Fibroblast of mammary gland (primary cell): ENCODE measurements at regions not wholly inside any gene's neighbourhood (a gene's known extent, or its start where the extent isn't known, plus 50 kb on each side); places are given as distances from the start of the nearest gene placed in this dataset.
"Not testable (repeated sequence)": the region's sequence is repeated elsewhere in the genome, so short reads cannot be mapped to it uniquely, and the experiment has no call there.

Experiments
- DNase-seq: peaks from one replicate; pipeline ENCODE4 v3.0.0-alpha.2; 2010; ENCODE audit warnings: low read depth
- H3K4me3 ChIP-seq: 2 replicates; pipeline ENCODE4 v1.5.1; 2011; ENCODE audit warnings: low read depth, mild to moderate bottlenecking, low read length, moderate library complexity; ENCODE audit not compliant: control insufficient read depth
- CTCF ChIP-seq: conservative IDR thresholded peaks from 2 replicates; pipeline ENCODE4 v1.5.1; 2011; ENCODE audit warnings: low read depth, low read length, inconsistent platforms; ENCODE audit not compliant: control insufficient read depth, insufficient read depth

GRCh38 chr1:65538086-65538485, 117.6 kb downstream of the LEPR start:
- no peak overlapping the region for H3K4me3 ChIP-seq
- DNase-seq = no peak
- no peak for TF ChIP-seq CTCF

GRCh38 chr1:65538664-65539063, 118.2 kb downstream of the LEPR start:
- H3K4me3 ChIP-seq = no peak overlapping the region
- no peak for DNase-seq
- no peak for TF ChIP-seq CTCF

GRCh38 chr1:65539266-65540131, 119.0 kb downstream of the LEPR start:
- no peak for TF ChIP-seq CTCF
- DNase-seq = no peak
- no peak overlapping the region for H3K4me3 ChIP-seq

- no peak for TF ChIP-seq CTCF
- no peak overlapping the region for H3K4me3 ChIP-seq
Observed at GRCh38 chr1:65541161-65541560, 120.7 kb downstream of the LEPR start.

GRCh38 chr1:65541865-65542264, 121.4 kb downstream of the LEPR start:
- no peak overlapping the region for H3K4me3 ChIP-seq
- TF ChIP-seq CTCF = no peak
- no peak for DNase-seq

More at GRCh38 chr1:65541161-65541560, 120.7 kb downstream of the LEPR start:
- DNase-seq = no peak

GRCh38 chr1:65542592-65542991, 122.1 kb downstream of the LEPR start:
- not testable (repeated sequence) for DNase-seq, H3K4me3 ChIP-seq

GRCh38 chr1:65550306-65551010, 130.0 kb downstream of the LEPR start:
- H3K4me3 ChIP-seq, DNase-seq: not testable (repeated sequence)

- H3K4me3 ChIP-seq, DNase-seq: not testable (repeated sequence)
Observed at GRCh38 chr1:65552484-65552883, 132.0 kb downstream of the LEPR start.

- not testable (repeated sequence) for H3K4me3 ChIP-seq, DNase-seq
Observed at GRCh38 chr1:65554086-65554764, 133.8 kb downstream of the LEPR start.
